NK-92 (cell line): ENCODE measurements at regions not wholly inside any gene's neighbourhood (a gene's known extent, or its start where the extent isn't known, plus 50 kb on each side); places are given as distances from the start of the nearest gene placed in this dataset.

Source experiments
- DNase-seq: peaks from one replicate; lab custom pipeline; 2025; ENCODE audit not compliant: unreplicated experiment; lab: John Stamatoyannopoulos, UW

DNA sequence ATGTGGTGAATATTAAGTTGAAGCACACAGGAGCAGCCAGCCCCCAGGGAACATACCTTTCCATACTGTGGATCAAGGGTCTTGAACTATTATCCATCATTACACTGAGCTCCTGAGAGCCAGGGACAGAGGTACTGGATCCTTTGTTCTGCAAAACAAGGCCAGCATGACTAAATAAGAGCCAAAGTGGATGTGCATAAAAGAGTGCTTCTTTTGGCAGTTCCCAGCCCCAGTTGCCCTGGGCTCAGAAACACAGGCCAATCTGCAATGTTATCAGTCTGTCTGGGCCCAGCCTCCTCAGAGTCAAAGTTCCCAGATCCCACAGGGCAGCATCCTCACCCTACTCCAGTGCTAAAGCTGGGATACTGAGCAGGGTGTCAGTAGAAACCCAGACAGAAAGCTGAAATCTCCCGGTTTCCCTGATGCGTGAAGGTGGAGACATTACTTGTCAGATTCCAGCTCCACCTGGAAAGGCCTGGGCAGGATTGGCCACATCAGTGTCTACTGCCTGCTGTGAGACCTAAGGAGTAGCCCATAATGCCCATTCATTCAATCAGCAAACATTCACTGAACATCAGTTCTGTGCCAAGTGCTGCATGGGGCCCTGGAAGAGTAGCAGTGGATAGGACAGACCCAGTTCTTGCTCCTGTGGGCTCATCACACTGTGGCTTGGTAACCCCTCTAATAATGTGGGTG lies 342.7 kb downstream of the CXCL12 start:
- no peak for DNase-seq

DNA sequence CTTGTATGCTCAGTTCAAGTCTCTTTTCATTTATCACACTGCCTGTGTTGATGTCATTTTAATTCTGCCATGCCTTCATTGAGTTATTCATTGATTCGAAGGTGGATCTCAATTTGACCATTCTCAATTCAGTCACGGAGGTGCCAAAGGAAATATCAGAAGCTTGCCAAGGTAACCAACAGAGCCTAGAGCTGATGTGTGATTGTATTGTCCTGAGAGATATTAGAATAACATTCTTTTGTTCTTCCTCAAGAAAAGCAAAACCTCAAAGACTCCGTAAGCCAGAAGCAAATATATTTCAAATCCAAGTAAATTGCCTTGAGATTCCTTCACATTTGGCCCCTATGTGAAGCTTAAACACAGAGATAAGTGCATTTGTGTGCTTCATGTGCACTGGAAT lies 345.3 kb downstream of the CXCL12 start:
- DNase-seq: no peak

DNA sequence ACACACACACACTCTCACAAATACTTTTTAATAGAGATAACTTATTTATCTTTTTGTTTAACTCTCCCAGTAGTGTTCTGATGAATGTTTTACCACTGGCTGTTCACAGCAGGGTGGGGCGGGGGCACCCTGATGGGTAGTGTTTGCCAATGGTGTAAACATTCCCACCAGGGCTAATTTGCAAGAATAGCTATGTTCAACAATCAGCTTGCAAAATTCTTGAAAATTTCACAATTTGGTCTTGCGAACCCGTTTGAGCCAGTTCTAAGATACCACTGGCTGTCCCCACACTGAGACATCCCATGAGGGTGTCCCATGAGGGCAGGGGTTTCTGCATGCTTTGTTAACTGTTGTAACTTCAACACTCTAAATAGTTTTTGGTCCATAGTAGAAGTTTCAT lies 348.5 kb downstream of the CXCL12 start:
- no peak for DNase-seq

DNA sequence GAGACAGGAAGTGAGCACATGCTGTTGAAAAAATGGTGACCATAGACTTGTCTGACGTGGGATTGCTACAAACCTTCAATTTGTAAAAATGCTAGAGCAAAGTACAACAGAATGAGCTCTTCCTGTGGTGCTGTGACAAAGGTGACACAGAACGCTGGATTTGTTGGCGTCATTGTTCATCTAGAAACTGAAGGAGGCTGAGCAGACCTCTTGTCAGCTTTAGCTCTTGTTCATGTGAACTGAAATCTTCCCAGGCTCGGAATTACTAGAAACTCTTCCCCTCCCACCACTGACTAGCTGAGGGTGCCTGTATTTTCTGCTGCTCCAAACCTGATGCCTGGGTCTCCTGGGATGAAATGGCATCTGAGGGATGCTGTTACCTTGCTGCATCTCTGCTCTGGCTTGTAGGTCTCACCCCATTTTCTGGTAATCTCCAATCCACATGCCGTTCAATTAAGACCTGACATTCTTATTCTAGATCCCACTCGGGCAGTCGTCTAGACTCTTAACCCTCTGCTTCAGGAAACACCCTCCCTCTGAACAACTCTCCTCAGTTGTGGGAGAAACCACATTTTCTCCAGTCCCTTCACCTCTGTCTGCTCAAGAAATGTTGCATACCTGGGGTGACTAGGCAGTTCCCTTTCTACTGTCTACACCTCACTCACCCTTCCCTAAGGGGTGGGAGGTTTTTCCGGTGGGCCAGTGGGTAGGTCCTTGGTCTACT lies 349.3 kb downstream of the CXCL12 start:
- no peak for DNase-seq

DNA sequence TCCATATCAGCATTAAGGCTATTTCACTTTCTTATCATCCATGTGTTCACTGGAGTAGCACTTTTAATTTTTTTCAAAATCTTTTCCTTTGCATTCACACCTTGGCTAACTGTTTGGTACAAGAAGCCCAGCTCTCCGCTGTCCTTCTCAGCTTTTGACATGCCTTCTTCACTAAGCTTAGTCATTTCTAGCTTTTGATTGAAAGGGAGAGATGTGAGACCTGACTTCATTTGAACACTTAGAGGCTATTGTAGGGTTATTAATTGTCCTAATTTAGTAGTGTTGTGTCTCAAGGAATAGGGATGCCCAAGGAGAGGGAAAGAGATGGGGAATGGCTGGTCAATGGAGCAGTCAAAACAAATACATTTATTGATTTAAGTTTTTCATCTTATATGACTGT lies 350.0 kb downstream of the CXCL12 start:
- DNase-seq: no peak

DNA sequence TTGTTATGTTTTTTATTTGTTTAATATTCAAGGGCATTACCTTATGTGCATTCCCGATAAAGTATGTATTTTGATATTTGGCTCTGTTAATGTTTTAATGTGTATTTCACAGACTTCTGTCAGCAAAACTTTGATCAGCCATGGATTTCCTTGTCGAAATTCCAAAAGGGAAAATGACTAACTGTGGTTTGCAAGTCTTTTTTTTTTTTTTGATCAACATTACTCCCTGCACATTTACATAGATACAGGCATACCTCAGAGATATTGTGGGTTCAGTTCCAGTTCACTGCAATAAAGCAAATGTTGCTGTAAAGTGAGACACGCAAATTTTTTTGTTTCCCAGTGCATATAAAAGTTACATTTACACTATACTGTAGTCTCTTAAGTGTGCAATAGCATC lies 351.9 kb downstream of the CXCL12 start:
- no peak for DNase-seq

DNA sequence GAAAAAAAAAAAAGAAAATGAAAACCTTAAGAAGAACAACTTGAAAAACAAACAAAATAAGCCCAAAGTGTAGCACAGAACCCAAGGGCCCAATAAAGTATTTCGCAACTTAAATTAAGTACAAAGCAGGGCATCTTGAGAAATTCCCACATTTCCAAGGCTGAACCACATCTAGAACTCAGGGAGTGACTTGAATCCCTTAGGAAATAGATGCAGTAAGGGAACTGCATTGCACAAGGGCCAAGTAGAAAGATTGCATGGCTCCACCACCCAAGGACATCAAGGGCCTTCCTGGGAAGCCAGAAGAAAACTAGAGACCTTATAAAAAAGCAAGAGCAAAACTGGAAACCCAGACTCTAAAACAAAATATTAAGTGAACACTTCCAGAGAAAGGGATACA lies 352.7 kb downstream of the CXCL12 start:
- no peak for DNase-seq

DNA sequence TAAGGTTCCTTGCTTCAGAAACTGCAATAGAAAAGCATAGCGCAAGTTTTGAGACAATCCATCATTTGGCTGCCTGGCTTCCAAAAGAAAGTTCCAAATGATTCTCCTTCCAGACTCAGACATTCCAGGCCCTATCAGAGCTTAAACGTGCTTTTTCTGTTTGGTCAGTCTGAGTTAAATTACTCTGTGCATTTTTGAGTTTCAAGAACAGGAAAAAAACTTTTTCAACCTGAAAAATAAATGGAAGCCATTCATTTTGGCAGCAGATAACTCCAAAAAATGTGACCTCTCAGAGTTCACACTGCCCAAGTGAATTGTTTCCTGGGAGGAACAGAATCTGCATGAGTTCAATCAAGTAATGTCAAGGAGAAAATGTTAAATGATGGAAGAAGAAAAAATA lies 354.2 kb downstream of the CXCL12 start:
- no peak for DNase-seq

DNA sequence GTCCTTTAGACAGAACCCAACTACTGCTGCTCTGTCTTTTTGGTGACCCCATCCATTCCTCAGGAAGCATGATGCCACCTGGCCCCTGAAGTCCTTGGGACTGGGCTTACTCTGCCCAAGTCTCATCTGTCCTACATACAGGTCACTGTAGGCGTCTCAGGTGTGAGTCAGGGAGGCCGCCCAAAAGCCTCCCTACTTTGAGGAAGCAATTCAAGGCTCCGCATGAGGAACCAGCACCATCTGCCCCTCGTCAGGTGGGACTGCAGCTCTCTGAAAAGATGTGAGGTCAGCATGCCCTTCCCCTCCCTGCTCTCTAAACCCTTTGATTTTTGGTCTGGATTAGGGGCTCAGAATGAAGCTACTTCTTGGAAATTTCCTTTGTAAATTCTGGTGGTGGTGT lies 354.8 kb downstream of the CXCL12 start:
- DNase-seq: no peak

DNA sequence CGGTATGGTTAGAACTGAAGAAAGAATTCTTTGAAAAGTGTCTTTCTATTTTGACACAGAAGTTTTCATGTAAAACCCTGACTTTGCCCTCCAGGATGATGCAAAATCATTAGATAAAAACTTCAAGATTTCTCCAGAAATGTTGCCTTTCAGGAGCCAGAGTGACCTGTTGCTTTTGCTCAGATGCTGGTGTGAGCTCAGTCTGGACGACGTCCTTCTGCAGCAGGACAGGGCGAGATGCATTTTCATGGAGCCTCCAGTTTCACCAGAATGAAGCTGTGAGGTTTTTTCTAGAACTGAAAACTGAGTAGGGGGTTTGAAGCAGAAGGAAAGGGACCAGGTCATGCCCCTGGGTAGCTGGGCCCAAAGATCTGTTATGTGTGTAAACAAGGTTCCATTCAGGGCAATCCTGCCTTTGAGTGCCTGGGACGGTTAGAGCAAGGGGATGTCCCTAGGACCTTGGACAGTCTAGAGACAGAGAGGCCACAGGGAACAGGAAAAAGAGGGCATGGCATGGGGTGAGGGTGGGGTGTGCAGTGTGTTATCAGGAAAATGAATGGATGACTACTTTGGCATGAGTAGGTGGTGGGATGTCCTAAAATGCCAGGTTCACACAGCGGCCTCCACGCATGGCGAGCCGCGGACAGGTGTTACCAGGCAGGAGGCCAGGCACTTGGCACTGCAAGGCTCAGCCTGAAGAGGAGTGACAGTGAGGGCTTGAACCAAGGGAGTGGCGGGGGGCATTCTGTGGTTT lies 356.3 kb downstream of the CXCL12 start:
- no peak for DNase-seq

DNA sequence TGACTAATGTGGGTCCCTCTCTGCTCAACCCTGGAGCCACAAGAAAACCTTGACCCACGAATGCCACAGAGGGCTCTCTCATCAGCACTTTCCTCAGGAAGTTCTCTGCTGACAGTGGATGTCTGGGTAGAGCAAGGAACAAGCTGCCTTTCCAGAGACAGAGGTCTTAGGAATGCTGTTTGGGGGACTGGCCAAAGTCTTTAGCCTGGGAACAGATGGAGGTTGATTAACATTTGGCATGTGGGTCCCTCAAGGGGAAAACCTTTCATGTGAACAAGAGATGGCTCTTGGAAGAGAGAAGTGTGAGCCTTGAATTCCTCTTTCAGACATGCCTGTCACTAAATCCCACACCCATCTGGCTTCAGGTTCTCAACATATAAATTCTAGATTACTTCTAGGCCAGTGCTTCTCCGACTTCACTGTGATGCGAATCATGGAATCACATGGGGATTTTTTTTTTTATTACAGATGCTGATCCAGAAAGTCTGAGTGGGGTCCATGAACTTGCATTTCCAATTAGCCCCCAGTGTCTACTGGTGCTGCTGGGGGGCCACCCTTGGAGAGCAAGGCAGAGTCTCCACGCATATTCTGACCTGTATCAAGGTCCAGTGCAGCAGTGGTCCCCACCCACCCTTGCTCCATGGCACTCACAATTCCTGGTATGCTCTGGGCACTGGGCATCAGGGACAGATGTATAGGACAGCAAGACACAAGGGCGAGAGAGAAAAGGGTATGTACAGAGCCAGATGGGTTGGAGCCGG lies 360.4 kb downstream of the CXCL12 start:
- no peak for DNase-seq

DNA sequence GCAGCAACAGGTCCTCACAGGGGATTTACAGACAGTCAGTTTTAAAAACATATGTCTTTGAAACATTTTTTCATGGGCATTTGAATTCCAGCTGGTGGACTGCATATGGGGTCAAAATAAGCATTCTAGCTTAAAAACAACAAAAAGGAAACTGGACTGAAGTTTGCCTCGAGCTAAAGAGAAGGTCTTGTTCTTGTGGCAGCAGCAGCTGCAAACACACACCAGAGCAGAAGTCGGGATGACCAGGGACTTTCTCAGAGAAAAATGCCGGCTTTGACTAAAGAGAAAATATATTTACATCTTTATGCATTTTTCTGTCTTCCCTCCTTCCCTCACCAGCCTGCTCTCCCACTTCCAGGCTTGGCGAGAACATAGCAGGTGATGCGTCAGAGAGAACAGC lies 361.4 kb downstream of the CXCL12 start:
- DNase-seq: no peak

DNA sequence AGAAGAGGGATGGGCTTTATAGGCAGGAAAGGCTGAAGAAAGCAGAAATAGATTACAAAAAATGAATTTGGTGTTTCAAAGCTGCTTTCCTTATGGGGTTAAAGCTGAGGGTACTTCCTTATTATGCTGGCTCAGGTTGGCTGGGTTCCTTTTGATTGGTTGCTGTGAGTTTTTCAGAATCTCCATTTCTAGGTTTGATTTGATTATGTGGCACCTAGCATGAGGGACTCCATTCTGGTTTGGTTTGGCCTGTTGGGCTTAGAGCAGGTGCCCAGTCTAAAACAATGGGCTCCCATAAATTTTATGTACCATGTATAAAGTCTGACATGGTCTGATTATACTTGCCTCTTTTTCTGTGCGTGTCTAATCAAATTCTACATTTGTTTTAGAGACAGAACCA lies 362.7 kb downstream of the CXCL12 start:
- DNase-seq: no peak

DNA sequence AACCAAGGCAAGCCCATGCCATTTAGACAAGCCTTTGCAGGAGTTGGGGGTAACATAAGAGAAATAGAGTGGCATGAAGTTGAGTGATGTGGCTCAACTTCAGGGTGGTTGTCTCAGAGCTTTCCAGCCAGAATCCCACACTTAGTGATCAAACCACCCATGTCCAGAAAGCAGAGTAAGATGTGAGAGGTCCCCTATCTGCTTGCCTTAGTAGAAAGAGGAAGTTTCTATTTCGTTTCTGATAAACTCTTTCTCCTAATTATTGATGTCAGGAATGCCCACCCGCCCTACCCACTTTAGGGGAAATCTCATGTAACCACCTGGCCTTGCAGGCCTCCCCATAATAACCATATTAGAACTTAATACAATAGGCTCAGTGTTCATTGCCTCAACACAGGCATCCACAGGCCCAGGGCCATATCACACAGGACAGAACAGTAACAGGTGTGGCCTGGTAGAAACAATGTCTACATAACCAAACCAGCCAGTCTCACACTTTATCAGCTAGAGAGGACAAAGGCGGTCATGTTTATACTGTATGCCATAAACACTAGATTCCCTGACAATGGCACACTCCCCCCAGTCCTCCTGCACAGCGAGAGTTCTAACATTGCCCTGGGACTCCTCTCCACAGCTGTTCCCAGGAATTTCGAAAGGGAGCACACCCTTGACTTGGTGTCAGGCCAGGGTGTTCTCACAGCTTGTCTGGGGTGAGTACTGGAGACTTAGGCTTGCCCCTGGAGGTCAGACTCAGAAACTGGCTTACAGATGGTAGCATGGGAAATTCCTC lies 364.4 kb downstream of the CXCL12 start:
- no peak for DNase-seq

DNA sequence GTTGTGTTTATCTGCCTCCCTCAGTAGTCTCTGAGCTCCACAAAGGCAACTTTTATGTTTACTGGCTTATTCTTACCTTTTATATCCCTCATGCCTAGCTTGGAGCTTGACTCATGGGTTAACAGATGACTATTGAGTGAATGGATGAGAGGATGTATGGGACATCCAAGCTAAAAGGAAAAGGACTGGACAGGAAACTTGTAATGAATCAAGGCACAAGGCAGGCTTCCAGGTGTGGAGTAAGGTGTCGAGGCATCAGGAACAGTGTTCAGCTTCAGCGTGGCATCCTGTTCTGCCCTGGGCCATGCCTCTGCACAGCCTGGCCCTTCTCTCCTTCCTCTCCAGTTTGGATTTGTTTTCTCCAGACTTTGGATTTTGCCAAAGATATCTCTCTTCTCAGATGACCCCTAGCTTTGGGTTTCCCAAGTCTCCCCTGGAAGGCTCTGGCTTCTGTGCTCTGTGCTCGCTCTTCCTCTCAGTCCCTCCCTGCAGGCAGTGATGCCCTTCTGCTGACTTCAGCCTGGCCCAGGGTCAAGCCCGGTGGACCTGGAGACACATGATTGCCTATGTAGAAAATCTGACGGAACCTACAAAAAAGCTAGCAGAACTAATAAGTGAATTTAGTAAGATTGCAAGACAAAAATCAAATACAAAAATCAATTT lies 367.3 kb downstream of the CXCL12 start:
- no peak for DNase-seq

DNA sequence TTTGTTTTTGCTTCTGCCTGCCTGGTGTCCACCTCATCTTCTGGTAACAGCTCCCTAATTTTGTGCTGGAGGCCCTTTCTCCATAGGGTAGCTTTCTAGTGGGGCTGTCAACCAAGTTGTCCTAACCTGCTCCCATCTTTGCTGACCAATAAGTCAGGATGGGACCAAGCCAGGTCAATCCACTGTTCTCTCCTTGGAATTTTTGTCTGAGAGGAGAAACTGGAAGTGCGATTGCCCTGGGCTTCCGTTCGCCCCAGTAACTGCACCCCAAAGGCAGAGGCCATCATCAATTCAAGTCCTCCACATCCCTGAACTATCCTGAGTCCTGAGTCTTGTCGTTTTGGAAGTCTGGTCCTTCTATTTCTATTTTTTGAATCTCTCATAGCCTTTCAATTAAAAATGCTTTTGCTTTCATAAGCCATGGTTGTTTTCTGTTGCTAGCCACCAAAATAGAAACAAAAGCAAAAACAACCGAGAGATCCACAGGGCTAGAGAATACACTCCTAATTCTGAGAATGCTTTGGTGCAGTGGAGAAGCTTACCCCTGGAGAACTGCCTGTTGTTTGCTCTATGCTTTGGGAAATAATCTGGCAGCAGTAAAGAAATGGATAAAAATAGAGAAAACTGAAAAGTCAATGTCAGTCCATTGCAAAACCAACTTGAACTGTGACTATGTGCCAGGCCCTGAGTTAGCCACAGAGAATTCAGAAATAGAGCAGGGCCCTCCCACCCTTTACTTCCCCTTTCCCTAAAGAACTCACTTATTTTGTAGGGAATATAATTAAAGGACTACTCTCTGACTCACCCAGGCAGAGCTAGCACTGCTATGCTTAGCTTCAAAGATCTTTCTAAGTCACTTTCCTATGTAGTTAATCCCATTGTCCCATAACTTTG lies 368.1 kb downstream of the CXCL12 start:
- no peak for DNase-seq

DNA sequence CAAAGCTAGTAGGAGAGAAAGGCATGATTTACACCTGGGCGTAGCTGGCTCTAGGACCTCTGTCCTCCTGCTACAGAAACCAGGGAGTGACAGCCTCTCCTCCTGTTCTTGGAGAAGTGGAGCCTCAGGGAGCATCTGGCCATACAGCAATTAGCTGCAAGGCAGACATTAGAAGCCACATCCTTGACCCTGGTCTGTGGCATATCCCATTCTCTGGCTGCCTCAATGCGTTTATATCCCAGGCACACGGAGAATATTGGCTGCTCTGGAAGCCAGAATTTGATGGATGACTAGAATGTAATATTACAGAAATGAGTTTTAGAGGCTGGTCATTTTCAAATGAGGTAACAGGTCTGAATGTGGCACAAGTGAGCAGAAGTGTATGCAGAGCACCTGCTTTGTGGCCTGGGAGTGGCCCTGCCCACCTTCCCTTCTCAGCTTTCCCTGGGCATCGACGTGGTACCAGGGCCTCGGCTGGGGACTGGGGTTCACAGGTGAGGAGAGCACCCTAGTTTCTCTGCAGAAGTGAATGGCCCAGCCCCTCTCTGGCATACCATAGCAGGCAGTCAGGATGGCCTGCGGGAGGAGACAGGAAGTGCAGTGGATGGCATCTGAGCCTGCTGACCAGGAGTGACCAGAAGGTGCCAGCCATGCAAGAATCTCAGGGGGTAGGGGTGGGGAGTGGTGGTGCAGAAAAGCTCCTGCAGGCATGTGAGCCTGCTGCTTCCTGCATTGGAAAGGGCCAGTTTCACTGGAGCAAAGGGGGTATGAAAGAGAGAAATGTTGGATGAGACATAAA lies 367.2 kb upstream of the ZNF32 start:
- DNase-seq: no peak

DNA sequence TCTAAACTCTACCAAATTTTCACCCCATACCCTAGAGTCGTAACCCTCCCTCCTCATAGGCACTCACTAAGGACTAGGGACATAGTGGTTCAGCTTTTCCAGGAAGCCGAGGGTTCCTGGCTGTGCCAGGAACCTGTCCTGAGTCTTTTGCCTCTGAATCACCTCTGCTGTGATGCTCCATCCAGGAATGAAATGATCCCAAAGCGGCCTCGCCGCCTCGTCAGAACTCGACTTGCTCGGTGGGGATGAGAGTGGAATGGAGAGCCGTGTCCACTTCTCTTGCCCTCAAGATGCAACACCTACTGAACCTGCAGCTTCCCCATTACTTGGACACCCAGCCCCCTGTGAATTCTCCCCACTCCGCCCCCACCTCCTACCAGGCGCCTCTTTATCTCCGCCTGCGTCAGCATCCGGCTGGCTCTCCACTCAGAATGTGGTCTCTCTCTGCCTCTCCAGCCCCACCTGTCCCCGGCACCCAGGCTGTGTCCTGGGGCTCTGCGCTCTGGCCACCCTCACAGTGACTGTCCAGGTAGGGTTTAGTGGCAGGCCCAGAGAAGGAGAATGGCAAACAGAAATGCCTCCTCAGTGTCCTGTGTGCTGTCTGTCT lies 366.1 kb upstream of the ZNF32 start:
- DNase-seq: no peak
